Gastroesophageal sphincter (tissue), 4 donors: ENCODE measurements at regions not wholly inside any gene's neighbourhood (a gene's known extent, or its start where the extent isn't known, plus 50 kb on each side); places are given as distances from the start of the nearest gene placed in this dataset.

Experiments
- ATAC-seq: fragments of 150-250 bp; one replicate; pipeline ENCODE4 v1.9.1; 2016; ENCODE audit warnings: mild to moderate bottlenecking, moderate library complexity
- H3K27ac ChIP-seq, 4 donors: fragments of 200-600 bp; sonication (generic) in 3 of 4; 1 replicate in 3 of 4; 2 replicates in 1 of 4; pipeline ENCODE4 v1.5.1; 2016 to 2019
- H3K27me3 ChIP-seq: fragments of 200-600 bp; sonication (generic); one replicate; pipeline ENCODE4 v1.5.1; 2019
- H3K36me3 ChIP-seq, 2 donors: fragments of 200-600 bp; sonication (generic); one replicate each; pipeline ENCODE4 v1.5.1; 2019; ENCODE audit warnings: control low read depth in 1 of 2
- H3K4me1 ChIP-seq, 3 donors: fragments of 200-600 bp; sonication (generic); 1 replicate in 2 of 3; 2 replicates in 1 of 3; pipeline ENCODE4 v1.5.1; 2016 to 2019; ENCODE audit warnings: control low read depth in 2 of 3
- H3K4me3 ChIP-seq, 2 donors: fragments of 200-600 bp; sonication (generic); one replicate each; pipeline ENCODE4 v1.5.1; 2019; ENCODE audit warnings: mild to moderate bottlenecking in 1 of 2, moderate library complexity in 1 of 2
- H3K9me3 ChIP-seq, 3 donors: fragments of 200-600 bp; sonication (generic); one replicate each; pipeline ENCODE4 v1.5.1; 2017 to 2019; ENCODE audit warnings: control low read depth in 2 of 3
- EP300 ChIP-seq: sonication (generic); formaldehyde crosslinking; IDR thresholded peaks from one replicate; pipeline ENCODE4 v1.6.1; 2017; ENCODE audit warnings: antibody characterized with exemption, mild to moderate bottlenecking
- POLR2A ChIP-seq, 2 donors: fragments of 450-650 bp; IDR thresholded peaks; one replicate each; pipeline ENCODE4 v1.6.1; 2017; ENCODE audit warnings: antibody characterized with exemption in 2 of 2, mild to moderate bottlenecking in 2 of 2, moderate library complexity in 1 of 2
- POLR2AphosphoS5 ChIP-seq: sonication (generic); formaldehyde crosslinking; IDR thresholded peaks from one replicate; pipeline ENCODE4 v1.6.1; 2017; ENCODE audit warnings: antibody characterized with exemption
- WGBS, 2 donors: methylation state at CpG; one replicate each; pipeline ENCODE4 v1.1.5; 2018; ENCODE audit warnings: low coverage in 1 of 2; 5-methylcytosine and 5-hydroxymethylcytosine counted together
- TF ChIP-seq, protein P1 (sequence below), 4 experiments: fragments of 200-600 bp in 2 of 4; fragments of 450-650 bp in 2 of 4; sonication (generic) in 1 of 4; IDR thresholded peaks; one replicate each; pipeline ENCODE4 v1.5.1; 2017 to 2019; ENCODE audit warnings: antibody characterized with exemption in 4 of 4, mild to moderate bottlenecking in 2 of 4, moderate library complexity in 2 of 4

DNA sequence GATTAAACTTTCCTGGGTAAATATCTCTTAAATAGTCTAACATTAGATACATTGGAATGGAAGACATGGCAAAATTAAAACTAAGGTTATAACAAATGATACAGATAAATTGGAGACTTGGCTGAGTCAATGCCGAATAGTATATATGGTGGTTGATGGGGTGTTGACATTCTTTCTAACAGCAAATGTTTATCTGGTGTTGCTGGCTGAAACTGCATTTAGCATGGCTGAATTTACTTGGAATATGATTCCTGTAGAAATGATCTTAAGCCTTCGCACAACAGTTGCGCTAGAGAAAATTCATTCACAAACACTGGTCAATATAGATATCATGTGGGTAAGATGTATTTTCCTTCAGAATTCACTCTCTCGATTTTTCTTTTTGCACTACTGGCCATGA is 646.0 kb upstream of the CXADR start:
- Histone ChIP-seq H3K4me1 (no peaks in the 10 kb centered on the region), H3K4me3 (no peak overlapping the region), H3K27me3 (no peaks in the 10 kb centered on the region), H3K27ac (no peak overlapping the region), H3K36me3 (no peaks in the 10 kb centered on the region), H3K9me3 (no peaks in the 10 kb centered on the region)
- no peak for ATAC-seq
- TF ChIP-seq POLR2AphosphoS5 = no peak
- no peak for TF ChIP-seq EP300
- TF ChIP-seq POLR2A (IDR thresholded peaks at IDR 0.05) = no peak
- TF ChIP-seq, protein P1, sequence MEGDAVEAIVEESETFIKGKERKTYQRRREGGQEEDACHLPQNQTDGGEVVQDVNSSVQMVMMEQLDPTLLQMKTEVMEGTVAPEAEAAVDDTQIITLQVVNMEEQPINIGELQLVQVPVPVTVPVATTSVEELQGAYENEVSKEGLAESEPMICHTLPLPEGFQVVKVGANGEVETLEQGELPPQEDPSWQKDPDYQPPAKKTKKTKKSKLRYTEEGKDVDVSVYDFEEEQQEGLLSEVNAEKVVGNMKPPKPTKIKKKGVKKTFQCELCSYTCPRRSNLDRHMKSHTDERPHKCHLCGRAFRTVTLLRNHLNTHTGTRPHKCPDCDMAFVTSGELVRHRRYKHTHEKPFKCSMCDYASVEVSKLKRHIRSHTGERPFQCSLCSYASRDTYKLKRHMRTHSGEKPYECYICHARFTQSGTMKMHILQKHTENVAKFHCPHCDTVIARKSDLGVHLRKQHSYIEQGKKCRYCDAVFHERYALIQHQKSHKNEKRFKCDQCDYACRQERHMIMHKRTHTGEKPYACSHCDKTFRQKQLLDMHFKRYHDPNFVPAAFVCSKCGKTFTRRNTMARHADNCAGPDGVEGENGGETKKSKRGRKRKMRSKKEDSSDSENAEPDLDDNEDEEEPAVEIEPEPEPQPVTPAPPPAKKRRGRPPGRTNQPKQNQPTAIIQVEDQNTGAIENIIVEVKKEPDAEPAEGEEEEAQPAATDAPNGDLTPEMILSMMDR (IDR thresholded peaks at IDR 0.05) = no peak
- WGBS, 2 donors = 94 to 95% methylated on average over 4 of the region's 4 CpGs

DNA sequence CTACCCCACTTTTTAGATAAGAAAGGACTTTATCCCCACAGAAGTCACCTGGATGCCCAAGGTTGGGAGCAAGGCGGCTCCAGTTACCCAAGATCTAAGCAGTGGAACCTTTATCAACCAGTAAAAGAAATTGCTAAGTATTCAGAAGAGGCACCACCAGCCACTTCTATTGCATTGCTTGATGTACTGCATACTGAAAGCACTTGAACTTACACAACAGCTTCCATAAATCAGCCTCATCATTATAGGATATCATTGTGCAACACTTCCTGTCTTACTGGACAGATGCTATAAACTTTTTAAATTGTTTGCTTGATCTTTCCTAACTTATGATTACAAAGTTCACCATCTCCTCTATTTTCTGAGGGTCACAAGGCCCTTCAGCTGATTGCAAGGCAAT is 642.7 kb upstream of the CXADR start:
- Histone ChIP-seq H3K27me3 (no peaks in the 10 kb centered on the region), H3K4me3 (no peak overlapping the region), H3K27ac (no peak overlapping the region), H3K4me1 (no peaks in the 10 kb centered on the region), H3K9me3 (no peaks in the 10 kb centered on the region), H3K36me3 (no peaks in the 10 kb centered on the region)
- WGBS, 2 donors = 85 to 100% methylated on average over 1 of the region's 1 CpG
- TF ChIP-seq POLR2A (IDR thresholded peaks at IDR 0.05) = no peak
- no peak for TF ChIP-seq POLR2AphosphoS5
- TF ChIP-seq, protein P1 (IDR thresholded peaks at IDR 0.05) = no peak
- no peak for TF ChIP-seq EP300
- ATAC-seq = no peak

DNA sequence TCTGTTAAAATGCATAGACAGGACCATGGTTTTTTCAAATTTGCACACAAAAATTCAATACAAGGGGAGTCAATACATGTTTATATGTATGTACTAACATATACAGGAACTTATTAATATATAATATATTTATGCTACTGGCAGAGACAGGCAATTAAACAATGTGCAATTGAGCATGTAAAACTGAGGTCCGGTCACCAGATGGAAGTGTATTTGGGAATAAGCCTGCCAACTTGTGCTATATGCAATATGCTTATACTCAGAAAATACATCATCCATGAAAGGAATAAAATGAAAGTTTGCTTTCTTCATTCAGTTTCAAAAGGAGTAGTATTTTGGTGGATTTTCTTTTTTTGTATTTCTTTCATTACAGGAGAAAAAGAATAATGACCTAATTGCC is 640.2 kb upstream of the CXADR start:
- ATAC-seq = no peak
- H3K36me3 ChIP-seq = no peaks in the 10 kb centered on the region
- no peaks in the 10 kb centered on the region for H3K9me3 ChIP-seq
- TF ChIP-seq, protein P1 (IDR thresholded peaks at IDR 0.05) = no peak
- TF ChIP-seq POLR2AphosphoS5 = no peak
- WGBS, 2 donors = 100% methylated on average over 1 of the region's 1 CpG
- H3K27ac ChIP-seq = no peak overlapping the region
- H3K4me3 ChIP-seq = no peak overlapping the region
- no peaks in the 10 kb centered on the region for H3K4me1 ChIP-seq
- no peaks in the 10 kb centered on the region for H3K27me3 ChIP-seq

DNA sequence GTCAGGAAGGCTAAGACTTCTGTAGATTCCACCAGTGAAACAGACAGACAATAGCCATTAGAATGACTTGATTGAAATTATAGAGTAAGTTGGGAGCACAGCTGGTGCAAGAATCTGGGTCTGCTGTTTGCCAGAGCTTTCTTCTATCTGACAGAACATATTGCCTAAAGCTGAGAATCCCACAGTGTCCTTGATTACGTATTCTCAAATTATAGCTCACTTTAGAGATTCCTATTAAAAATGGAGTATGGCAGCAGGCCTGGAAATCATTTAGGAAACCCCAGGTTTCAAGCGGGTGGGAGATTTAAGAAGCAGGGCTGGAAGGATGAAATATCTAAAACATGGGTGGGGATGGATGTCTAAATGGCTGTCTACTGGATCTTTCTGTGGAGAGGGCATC is 639.7 kb upstream of the CXADR start:
- no peaks in the 10 kb centered on the region for H3K27me3 ChIP-seq
- 90 to 91% methylated on average over 2 of the region's 2 CpGs for WGBS, 2 donors
- TF ChIP-seq, protein P1 (IDR thresholded peaks at IDR 0.05) = no peak
- TF ChIP-seq POLR2AphosphoS5 = no peak
- no peak for TF ChIP-seq POLR2A (IDR thresholded peaks at IDR 0.05)
- TF ChIP-seq EP300 = no peak
- ATAC-seq = no peak
- no peaks in the 10 kb centered on the region for H3K36me3 ChIP-seq
- no peak overlapping the region for H3K27ac ChIP-seq
- no peak overlapping the region for H3K4me3 ChIP-seq
- H3K9me3 ChIP-seq = no peaks in the 10 kb centered on the region
- H3K4me1 ChIP-seq = no peaks in the 10 kb centered on the region

DNA sequence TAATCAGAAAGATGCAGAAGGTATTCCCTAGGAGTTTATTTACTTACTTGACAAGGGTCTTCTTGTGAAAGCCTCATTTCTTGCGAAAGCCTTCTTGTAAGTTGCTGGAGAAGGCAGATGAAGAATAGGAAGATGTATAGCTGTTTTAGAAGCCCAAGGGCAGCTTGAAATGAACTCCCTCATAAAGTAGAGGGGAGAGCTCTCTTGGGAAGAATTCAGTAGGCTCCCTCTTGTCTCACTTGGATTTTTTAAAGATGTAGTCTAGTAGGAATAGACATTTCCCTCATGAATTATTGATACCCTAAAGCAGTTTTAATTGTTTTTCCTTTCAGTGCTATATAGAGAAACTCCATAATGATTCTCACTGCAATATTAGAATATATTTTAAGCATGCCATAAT is 639.2 kb upstream of the CXADR start:
- H3K4me3 ChIP-seq = no peak overlapping the region
- TF ChIP-seq POLR2A (IDR thresholded peaks at IDR 0.05) = no peak
- TF ChIP-seq POLR2AphosphoS5 = no peak
- no peak for TF ChIP-seq EP300
- TF ChIP-seq, protein P1 (IDR thresholded peaks at IDR 0.05) = no peak
- H3K27ac ChIP-seq = no peak overlapping the region
- no peaks in the 10 kb centered on the region for H3K36me3 ChIP-seq
- WGBS, 2 donors = 100% methylated on average over 1 of the region's 1 CpG
- no peaks in the 10 kb centered on the region for H3K4me1 ChIP-seq
- H3K27me3 ChIP-seq = no peaks in the 10 kb centered on the region
- no peak for ATAC-seq
- no peaks in the 10 kb centered on the region for H3K9me3 ChIP-seq
